LHCN-M2 (cell line): ENCODE measurements at regions not wholly inside any gene's neighbourhood (a gene's known extent, or its start where the extent isn't known, plus 50 kb on each side); places are given as distances from the start of the nearest gene placed in this dataset.
"Not testable (repeated sequence)": the region's sequence is repeated elsewhere in the genome, so short reads cannot be mapped to it uniquely, and the experiment has no call there.

Experiments
- DNase-seq: peaks from one replicate; pipeline ENCODE4 v3.0.0-alpha.2; 2012; ENCODE audit warnings: low read depth

DNA sequence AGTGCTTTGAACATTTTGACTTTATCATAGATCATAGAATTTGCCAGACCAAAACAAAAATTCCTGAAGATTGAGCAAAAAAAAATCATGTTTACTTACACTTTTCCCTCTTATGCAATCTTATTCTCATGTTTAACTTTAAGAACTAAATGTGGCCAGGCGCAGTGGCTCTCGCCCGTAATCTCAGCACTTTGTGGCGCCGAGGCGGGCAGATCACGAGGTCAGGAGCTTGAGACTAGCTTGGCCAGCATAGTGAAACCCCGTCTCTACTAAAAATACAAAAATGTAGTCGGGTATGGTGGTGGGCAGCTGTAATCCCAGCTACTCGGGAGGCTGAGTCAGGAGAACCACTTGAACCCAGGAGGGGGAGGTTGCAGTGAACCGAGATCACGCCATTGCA lies 227.9 kb upstream of the KYNU start:
- DNase-seq = no peak

DNA sequence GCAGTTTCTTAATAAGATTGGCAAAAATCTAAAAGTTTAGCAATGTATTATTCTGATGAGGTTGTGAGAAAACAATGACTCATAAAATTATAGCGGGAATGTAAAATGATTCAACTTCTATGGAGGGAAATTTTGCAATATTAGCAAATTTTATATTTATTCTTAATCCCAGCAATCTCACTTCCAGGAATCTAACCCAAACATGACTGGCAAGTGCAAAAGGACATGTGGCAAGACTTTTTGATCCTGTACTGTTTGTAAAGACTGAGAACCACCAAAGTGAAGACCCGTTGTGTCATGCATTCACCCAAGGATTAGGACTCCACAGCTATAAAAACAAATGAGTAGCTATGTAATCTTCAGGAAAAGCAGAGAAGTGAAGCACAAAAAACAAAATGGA lies 234.8 kb upstream of the KYNU start:
- DNase-seq = peak; percentile 73

DNA sequence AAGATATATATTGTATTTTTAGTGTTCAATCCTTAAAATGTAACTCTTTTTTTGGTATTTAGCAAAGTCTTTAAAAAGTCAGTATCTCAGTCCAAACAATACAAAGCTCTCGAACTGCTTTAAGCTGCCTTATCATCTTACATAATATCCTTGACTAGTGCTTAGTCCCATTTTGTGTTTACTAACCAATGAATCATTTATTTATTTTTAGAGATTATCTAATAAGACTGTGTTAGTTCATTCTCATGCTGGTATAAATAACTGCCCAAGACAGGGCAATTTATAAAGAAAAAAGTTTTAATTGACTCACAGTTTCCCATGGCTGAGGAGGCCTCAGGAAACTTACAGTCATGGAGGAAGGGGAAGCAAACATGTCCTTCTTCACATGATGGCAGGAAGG lies 248.3 kb upstream of the KYNU start:
- no peak for DNase-seq

DNA sequence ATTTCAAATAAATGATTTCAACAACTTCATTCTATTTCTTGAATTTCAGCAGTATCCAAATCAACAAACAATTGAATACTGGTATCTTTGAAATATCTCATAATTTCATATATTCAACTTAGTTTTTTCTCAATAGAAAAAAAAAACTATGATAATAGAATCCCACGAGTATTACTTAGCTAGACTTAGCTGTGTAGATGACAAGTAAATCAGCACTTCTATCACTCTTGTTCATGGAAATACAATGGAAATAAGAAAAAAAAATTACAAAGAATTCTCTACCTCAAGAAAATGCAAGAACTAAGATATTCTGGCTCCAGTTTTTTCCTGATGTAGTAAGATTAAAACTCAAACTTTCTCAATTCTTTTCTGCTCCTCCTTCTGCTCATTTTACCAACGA lies 256.2 kb upstream of the KYNU start:
- no peak for DNase-seq

DNA sequence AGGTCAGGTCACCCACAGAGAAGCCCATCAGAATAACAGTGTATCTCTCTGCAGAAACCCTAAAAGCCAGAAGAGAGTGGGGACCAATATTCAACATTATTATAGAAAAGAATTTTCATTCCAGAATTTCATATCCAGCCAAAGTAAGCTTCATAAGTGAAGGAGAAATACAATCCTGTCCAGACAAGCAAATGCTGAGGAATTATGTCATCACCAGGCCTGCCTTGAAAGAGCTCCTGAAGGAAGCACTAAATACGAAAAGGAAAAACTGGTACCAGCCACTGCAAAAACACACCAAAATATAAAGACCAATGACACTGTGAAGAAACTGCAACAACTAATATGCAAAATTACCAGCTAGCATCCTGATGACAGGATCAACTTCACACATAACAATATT lies 260.0 kb upstream of the KYNU start:
- no peak for DNase-seq

DNA sequence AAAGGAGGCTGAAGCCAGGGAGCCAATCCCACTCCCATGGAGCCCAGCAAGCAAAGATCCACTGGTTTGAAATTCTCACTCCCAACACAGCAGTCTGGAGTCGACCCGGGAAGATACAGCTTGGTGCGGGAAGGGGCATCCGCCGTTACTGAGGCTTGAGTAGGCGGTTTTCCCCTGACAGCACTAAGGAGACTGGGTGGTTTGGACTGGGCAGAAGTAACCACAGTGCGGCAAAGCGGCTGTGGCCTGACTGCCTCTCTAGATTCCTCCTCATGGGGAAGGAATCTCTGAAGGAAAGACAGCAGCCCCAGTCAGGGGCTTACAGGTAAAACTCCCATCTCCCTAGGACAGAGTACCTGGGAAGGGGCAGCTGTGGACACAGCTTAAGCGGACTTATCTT lies 261.6 kb upstream of the KYNU start:
- DNase-seq = no peak

DNA sequence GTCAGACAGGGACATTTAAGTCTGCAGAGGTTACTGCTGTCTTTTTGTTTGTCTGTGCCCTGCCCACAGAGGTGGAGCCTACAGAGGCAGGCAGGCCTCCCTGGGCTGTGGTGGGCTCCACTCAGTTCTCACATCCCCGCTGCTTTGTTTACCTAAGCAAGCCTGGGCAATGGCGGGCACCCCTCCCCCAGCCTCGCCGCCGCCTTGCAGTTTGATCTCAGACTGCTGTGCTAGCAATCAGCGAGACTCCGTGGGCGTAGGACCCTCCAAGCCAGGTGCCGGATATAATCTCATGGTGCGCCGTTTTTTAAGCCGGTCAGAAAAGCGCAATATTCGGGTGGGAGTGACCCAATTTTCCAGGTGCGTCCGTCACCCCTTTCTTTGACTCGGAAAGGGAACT lies 264.3 kb upstream of the KYNU start:
- not testable (repeated sequence) for DNase-seq

DNA sequence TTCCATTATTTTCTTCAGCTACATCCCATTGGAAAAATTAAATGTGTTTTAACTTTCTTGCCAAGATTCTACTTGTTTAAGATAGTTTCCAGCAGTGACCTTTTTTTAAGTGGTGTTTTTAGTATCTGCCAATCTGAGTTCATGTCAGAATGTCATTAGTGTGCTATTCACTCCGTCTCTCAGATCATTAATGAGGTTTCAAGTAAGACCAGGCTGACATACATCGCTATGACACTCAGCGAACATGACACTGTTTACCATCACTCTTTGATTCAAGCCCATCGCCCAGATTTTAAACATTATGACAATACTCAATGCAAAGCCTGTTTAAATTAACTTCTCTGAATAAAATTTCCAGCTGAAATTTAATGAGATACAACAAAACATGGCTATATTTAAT lies 272.0 kb upstream of the KYNU start:
- DNase-seq = no peak

DNA sequence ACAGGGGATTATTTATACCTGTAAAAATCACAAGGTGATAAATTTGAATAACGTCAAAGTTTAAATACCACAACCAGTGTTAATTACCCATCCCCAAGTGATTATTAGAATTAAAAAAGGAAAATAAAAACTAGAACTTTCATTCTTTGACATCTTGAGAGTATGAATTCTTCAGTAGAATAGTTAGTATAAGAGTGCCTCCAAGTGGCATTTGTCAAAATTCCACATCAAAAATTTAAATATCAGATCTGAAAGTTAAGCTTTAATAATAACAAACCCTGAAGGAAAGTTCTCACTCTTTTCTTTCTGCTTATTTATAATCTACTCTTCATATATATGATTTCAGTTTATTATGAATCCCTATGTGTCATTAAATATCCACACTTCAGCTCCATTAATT lies 273.7 kb upstream of the KYNU start:
- peak; percentile 21 for DNase-seq

DNA sequence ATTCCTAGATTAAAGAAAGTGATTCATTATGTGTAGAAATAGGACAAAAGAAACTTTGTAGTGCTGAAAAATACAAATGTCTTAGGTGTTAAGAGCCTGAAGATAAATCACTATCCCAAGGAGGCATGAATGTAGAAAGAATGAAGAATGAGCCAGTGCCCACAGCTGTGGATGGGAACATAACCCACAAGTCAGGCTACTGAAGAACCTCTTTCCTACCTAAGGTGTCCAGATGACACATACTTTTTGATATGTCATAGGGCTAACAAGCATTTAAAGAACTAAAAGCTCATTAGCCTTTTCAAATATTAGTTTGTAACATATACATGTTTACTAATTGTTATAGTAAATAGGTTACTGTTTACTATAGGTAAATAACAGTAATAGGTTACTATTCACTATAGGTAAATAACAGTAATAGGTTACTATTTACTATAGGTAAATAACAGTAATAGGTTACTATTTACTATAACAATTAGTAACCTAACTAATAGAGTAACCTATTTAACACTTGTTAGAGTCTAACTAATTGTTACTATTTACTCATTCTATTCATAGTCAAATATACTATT lies 275.0 kb upstream of the KYNU start:
- DNase-seq = no peak

DNA sequence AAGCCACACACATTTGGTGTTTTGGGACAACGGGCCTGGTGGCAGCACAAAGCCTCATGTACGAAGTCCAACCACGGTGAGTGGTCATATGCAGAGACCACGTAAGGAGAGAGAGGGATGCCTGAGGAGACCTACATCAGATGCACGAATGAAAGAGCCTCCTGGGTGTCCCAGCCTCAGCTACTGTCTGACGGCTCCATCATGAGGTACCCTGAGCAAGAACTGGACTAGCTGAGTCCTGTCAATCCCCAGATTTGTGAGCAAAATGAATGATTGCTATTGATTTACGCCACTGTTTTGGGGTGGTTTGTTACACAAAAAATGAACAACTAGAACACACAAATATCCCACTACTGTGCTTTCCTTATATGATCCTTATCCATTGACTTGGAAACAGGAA lies 275.7 kb upstream of the KYNU start:
- no peak for DNase-seq

DNA sequence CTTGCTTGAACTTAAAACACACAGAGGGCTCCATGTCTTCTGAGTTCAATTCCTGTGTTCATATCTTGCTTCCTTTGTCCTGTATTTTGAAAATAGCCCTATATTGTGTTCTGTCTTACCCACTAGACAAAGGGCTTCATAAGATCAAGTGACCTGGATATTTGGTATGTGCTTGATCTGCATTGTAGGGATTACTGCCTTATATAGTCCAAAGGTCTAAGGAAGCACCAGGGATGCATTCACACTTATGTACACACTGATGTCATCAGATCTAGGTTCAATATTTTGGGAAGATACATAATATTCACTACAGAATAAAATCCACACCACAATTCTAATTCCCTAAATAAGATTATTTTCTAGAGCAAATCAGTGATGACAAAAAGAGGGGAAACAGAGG lies 278.0 kb upstream of the KYNU start:
- DNase-seq = no peak

DNA sequence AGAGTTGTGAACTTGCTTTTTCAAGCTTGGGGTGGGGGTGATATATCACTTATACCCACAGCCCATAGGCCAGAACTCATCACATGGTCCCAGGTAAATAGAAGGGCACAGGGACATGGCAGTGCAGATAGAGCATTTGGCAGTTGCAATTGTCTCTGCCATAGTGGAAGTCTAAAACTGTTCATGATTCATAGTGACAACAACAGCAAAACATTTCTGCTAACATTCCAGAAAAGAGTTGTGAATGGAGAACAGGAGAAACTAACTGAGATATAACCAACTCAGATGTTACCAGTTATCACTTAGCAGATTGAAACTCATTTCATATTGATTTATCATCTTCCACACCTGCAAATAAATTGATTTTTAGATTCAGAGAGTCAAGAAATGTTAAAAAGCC lies 278.6 kb upstream of the KYNU start:
- DNase-seq = peak; percentile 24

DNA sequence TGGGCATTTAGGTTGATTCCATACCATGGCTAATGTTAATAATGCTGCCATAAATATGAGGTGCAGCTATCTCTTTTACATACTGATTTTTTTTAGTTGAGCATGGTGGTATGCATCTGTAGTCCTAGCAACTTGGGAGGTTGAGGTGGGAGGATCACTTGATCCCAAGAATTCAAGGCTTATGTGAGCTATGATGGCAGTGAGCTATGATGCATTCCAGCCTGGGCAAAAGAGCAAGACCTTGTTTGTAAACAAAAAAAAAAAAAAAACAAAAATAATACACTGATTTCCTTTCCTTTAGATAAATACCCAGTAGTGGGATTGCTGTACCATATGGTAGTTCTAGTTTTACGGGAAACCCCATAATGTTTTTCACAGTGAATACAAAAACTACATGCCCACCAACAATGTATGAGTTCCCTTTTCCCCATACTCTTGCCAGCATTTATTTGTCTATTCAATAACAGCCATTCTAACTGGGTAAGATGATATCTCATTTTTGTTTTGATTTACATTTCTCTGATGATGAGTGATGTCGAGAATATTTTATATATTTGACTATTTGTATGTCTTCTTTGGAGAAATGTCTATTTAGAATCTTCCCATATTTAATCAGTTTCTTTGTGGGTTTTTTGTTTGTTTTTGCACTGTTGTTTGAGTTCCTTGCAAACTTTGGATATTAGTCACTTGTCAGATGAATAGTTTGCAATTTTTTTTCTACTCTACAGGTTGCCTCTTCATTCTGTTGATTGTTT lies 281.0 kb upstream of the KYNU start:
- DNase-seq = peak; percentile 71

DNA sequence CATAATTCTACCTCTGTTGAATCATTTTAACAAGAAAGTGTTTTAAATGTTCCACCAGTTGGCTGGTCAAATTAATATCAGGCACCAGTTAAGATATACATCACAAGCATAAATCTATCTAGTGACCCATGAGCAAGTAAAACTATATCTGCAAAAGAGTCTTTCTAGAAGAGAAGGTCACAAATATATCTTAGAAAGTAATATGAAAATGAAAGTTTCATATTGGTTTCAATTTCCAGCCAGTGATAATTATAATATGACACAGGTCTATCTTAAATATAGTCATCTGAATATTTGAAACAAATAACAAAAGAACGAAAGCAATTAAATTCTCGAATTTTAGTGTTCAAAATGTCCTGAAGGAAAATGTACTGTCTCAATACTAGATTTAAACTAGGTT lies 282.5 kb upstream of the KYNU start:
- DNase-seq = no peak

DNA sequence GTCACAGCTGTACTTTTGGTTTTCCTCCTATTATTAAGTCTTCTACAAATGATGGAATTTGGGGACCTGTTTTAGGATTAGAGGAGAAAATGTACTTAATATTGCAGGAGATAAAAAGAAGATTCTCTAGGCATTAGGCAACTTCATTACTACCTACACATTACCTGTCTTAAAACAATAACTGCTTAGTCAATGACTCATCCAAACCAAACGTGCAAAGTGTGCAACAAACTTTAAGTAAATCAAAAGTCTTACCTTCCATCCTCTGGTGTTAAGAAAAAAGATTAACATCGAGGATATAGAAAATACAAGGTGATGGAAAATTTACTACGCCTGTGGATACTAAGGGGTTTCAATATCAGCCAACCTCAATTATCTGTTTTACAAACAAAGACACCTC lies 285.3 kb upstream of the KYNU start:
- DNase-seq = no peak

DNA sequence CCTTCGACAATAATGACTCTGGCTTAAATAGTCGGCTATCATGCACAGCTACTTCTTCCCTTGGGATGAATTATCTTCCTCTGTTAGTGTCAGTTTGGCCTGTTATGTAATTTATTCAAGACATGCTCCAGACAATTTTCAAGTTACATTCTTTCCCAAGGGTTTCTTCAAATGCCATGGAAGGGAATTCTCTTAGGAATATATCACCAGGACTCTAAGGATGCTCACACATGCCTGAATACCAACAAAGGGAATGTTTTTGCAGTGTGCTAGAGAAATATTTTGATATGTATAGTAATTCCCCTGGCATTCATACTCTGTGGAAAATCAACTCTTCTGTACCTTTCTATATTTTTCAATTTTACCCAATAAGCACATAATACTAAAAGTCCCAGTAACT lies 286.0 kb upstream of the KYNU start:
- no peak for DNase-seq

DNA sequence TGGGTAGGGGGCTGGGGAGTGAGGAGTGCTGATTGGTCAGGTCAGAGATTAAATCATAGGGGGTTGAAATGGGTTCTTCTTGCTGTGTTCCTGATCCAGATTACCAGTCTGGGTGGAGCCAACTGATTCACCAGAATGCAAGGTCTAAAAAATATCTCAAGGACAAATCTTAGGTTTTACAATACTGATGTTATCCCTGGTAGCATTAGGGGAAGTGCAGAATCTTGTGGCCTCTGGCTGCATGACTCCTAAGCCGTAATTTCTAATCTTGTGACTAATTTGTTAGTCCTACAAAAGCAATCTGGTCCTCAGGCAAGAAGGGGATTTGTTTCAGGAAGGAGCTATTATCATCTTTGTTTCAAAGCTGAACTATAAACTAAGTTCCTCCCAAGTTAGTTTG lies 289.2 kb upstream of the KYNU start:
- DNase-seq = no peak

DNA sequence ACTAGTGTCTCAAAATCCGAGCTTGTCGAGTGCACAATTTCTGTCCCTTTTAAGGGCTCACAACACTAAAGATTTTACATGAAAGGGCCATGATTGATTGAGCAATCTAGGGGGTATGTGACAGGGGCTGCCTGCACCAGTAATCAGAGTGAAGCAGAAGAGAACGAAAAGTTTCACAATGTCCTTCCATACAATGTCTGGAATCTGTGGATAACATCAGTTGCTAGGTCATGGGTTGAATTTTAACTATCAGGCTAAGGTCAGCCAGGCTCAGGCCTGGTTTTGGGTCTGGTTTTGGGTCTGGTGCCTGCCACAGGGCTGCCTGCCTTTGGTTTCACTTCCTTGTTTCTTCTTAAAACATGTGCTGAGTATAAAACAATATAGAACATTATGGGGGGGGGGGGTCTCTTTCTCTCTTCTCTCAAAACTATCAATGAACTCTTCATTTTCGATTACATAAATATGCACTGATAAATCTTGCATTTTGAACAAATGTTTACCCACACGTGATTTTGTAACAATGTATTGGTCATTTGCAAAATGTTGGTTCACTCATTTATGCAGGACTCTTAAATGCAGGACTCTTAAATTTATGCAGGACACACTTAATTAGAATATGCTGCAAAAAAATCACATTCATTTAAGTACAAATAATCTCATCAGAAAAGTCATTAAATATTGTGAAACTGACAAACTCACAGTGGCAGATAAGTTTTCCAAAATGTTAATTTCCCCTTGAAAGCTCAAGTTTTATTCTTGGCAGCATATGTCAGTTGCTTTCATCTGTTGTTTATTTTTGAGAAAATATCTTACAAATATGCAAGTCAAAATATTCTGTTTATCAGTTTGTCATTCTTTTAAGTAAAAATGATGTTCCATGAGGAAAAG lies 290.5 kb upstream of the KYNU start:
- DNase-seq = no peak

DNA sequence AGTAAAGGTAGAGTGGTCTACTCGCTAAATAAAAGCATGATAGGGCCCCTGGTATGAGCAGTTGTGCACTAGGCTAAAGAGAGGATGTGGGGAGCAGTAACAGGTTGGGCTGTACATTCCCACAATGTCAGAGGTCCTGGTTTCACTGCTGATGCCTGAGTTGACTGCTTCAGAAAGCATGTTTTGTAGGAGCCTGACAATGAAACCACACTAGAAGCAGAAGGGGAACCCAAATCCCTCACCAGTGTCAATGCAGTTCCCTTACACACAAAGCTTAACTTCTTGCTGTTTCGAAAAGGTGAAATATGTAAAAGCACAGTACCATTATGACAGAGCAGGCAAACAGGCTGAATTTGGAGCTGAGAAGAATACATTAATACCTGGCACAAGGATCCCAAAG lies 291.7 kb upstream of the KYNU start:
- no peak for DNase-seq

DNA sequence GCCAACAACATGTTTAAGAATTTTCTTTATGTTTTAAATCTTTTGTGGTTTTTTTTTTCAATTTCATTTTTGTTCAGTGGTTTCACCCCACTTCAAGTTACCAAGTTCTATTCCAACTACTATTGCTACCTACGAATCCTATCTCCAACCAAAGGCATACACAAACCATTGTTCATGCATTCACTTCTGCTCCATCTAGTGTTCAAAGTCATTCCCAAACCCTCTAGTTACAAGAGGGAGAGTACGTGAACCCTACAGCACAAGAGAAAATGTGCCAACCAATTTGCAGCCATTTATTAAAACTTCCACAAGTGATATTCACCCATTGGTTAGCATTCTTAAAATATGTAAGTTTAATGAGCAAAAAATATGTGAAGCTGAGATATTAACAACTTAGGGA lies 295.1 kb upstream of the KYNU start:
- DNase-seq = no peak

DNA sequence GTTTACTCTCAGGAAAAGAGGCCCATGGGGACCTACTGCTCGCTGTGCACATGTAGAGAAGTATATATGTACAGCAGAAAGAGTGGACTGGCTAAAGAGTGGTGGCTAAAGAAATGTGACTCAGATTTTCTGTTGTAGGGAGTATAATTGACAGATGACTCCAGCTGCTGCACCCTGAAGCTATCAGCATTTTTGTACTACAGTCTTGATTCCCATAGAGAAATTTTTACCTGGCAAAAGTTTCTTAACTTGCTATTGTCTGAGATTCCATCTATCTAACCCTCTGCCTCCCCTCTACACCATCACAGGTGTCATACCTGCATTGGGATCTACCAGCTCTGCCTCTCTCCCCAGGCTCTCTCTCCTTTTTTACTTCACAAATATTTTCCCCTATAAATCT lies 296.0 kb upstream of the KYNU start:
- DNase-seq = peak; percentile 9

DNA sequence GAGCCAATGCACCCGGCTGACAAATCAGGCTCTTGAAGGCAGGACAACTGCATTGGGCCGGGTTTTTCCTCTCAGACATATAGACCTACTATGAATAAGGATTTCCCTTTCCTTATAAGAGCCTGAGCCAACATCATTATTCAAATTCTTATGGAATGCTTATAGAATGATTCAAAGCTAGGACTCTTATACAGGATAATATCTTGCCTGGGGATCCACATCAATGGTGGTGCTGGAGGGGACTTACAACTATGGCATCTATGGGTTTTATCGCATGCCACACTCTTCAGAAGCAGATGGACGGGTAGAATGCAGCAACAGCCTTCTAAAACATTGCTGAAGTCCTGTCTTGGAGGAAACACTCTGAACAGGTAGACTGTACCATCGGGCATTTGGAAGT lies 296.8 kb upstream of the KYNU start:
- no peak for DNase-seq
